ENCODE measurements at regions not wholly inside any gene's neighbourhood (a gene's known extent, or its start where the extent isn't known, plus 50 kb on each side); places are given as distances from the start of the nearest gene placed in this dataset.

GRCh38 chr13:104491916-104492315 is 1425.7 kb upstream of the SLC10A2 start:
- no peak overlapping the region for H3K27ac ChIP-seq (ENCODE audit: insufficient read depth, low read length)
- ChIA-PET CTCF (no interaction called here), POLR2A (ENCODE audit: unreplicated experiment) (interaction anchor here (0.6 kb wide), 1 partner anchor 1669 kb away, joined by 3 read pairs; no protein-coding TSS in a partner anchor)
- no peaks in the 10 kb centered on the region for H3K4me1 ChIP-seq (ENCODE audit: control insufficient read depth, insufficient read depth, low read length)
- no TSS peak for BruUV-seq (replicated peaks)
- ATAC-seq (ENCODE audit: low read depth) (no peak), DNase-seq (no peak)
- intact Hi-C loops (cut with micrococcal nuclease), result no loop called here
- H3K9me3 ChIP-seq (ENCODE audit: control insufficient read depth, insufficient read depth, low read length), result peaks cover 3% of the 10 kb centered on the region; the same call in 1 of the 2 replicates
- TF ChIP-seq CHD1 (IDR thresholded peaks at IDR 0.05; ENCODE audit: low read depth, low read length), result no peak
- TF ChIP-seq, protein P1, sequence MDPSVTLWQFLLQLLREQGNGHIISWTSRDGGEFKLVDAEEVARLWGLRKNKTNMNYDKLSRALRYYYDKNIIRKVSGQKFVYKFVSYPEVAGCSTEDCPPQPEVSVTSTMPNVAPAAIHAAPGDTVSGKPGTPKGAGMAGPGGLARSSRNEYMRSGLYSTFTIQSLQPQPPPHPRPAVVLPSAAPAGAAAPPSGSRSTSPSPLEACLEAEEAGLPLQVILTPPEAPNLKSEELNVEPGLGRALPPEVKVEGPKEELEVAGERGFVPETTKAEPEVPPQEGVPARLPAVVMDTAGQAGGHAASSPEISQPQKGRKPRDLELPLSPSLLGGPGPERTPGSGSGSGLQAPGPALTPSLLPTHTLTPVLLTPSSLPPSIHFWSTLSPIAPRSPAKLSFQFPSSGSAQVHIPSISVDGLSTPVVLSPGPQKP (IDR thresholded peaks at IDR 0.05; ENCODE audit: borderline replicate concordance, low read depth, low read length), result no peak
- TF ChIP-seq MXI1 (IDR thresholded peaks at IDR 0.05; ENCODE audit: borderline replicate concordance, low read depth, low read length), result no peak
- no peak for TF ChIP-seq NFE2L2 (IDR thresholded peaks at IDR 0.05; ENCODE audit: low read depth, low read length)
- TF ChIP-seq FOS (IDR thresholded peaks at IDR 0.05; ENCODE audit: low read depth, low read length), result no peak
- TF ChIP-seq MAZ (IDR thresholded peaks at IDR 0.05; ENCODE audit: borderline replicate concordance, low read depth, low read length), result no peak
- no peak for TF ChIP-seq CEBPB (IDR thresholded peaks at IDR 0.05; ENCODE audit: low read depth, low read length)
- no peak for TF ChIP-seq SMC3 (IDR thresholded peaks at IDR 0.05; ENCODE audit: low read depth, low read length)
- no peak for TF ChIP-seq RAD21 (IDR thresholded peaks at IDR 0.05; ENCODE audit: low read length)
- TF ChIP-seq BHLHE40 (IDR thresholded peaks at IDR 0.05; ENCODE audit: low read depth, low read length), result no peak
- no peak for TF ChIP-seq MAFK (IDR thresholded peaks at IDR 0.05; ENCODE audit: low read depth, low read length)
- no peak for TF ChIP-seq RFX5 (IDR thresholded peaks at IDR 0.05; ENCODE audit: low read depth, low read length)
- TF ChIP-seq RCOR1 (IDR thresholded peaks at IDR 0.05; ENCODE audit: insufficient replicate concordance, low read length), result no peak
- no peak for TF ChIP-seq POLR2A (IDR thresholded peaks at IDR 0.05; ENCODE audit: low read depth, low read length)
- TF ChIP-seq CTCF (conservative IDR thresholded peaks at IDR 0.05; ENCODE audit: low read depth, low read length), result no peak
- no peak for TF ChIP-seq USF2 (IDR thresholded peaks at IDR 0.05; ENCODE audit: low read depth, low read length)
- no peaks in the 10 kb centered on the region for H3K9me1 ChIP-seq (ENCODE audit: insufficient read depth, low read length)
- H2AK5ac ChIP-seq (ENCODE audit: low read depth, low read length), result no peak overlapping the region
- no peak overlapping the region for H3K4ac ChIP-seq (ENCODE audit: low read depth, low read length)
- no peaks in the 10 kb centered on the region for H3K36me3 ChIP-seq (ENCODE audit: control insufficient read depth, insufficient read depth, low read length)
- no peak overlapping the region for H2BK120ac ChIP-seq (ENCODE audit: low read depth, low read length)
- dilution Hi-C loops (cut with HindIII; ENCODE audit: low sequenced_read_pairs, unreplicated experiment), result no loop called here
- H4K5ac ChIP-seq (ENCODE audit: low read depth, low read length), result no peak overlapping the region
- in situ Hi-C loops (cut with MboI; ENCODE audit: low sequenced_read_pairs), result no loop called here
- H3K79me1 ChIP-seq (ENCODE audit: low read depth in 1 of 2, low read length in 2 of 2), result no peaks in the 10 kb centered on the region
- no peak overlapping the region for H2BK5ac ChIP-seq (ENCODE audit: low read depth, low read length, poor library complexity, severe bottlenecking)
- H2AFZ ChIP-seq (replicated peaks; ENCODE audit: low read length, poor library complexity), result no peak overlapping the region
- no peak overlapping the region for H3K9ac ChIP-seq (ENCODE audit: low read depth, low read length)
- no peak overlapping the region for H4K8ac ChIP-seq (ENCODE audit: low read depth in 2 of 2, low read length in 2 of 2)
- WGBS, 2 experiments (ENCODE audit: extremely low coverage in 2 of 2, insufficient read length in 1 of 2), result no CpG with 5 or more reads among the region's 5 CpGs
- no peaks in the 10 kb centered on the region for H4K20me1 ChIP-seq (ENCODE audit: insufficient read depth, low read length)
- no peak overlapping the region for H3K14ac ChIP-seq (replicated peaks; ENCODE audit: low read depth, low read length)
- no peak overlapping the region for H3K23ac ChIP-seq (ENCODE audit: low read depth, low read length)
- no peak overlapping the region for H2BK15ac ChIP-seq (ENCODE audit: low read depth, low read length)
- no peak overlapping the region for H3K4me3 ChIP-seq (ENCODE audit: insufficient read depth, low read depth, low read length)
- no peak overlapping the region for H3K18ac ChIP-seq (ENCODE audit: low read depth, low read length)
- no peak overlapping the region for H3K4me2 ChIP-seq (ENCODE audit: low read depth, low read length)
- H3K27me3 ChIP-seq (ENCODE audit: control insufficient read depth, insufficient read depth, low read length), result no peaks in the 10 kb centered on the region
- H4K91ac ChIP-seq (ENCODE audit: insufficient read depth, low read depth, low read length), result no peak overlapping the region
- no peak overlapping the region for H2BK20ac ChIP-seq (ENCODE audit: low read depth, low read length)
- no peak overlapping the region for H3K56ac ChIP-seq (ENCODE audit: extremely low read depth, insufficient read depth, low read length)
- no peak overlapping the region for H2AK9ac ChIP-seq (replicated peaks; ENCODE audit: low read depth, low read length, poor library complexity)

Measured in IMR-90 (cell line).